ENCODE measurements at regions not wholly inside any gene's neighbourhood (a gene's known extent, or its start where the extent isn't known, plus 50 kb on each side); places are given as distances from the start of the nearest gene placed in this dataset.
A peak's percentile ranks its signal among the peaks of the same experiment; 100 is the strongest.

- no peak for DNase-seq
Observed at GRCh38 chr18:60445341-60445740, 72.8 kb upstream of the MC4R start.

- peak; percentile 49 for DNase-seq
Observed at GRCh38 chr18:60446821-60447220, 74.2 kb upstream of the MC4R start.

GRCh38 chr18:60448487-60449267 lies 76.1 kb upstream of the MC4R start:
- DNase-seq: no peak

- no peak for DNase-seq
Observed at GRCh38 chr18:60452421-60452820, 79.8 kb upstream of the MC4R start.

- no peak for DNase-seq
Observed at GRCh38 chr18:60466677-60467076, 94.1 kb upstream of the MC4R start.

- DNase-seq: no peak
Observed at GRCh38 chr18:60469387-60470100, 97.0 kb upstream of the MC4R start.

- DNase-seq: no peak
Observed at GRCh38 chr18:60471652-60472051, 99.1 kb upstream of the MC4R start.

GRCh38 chr18:60485201-60485600 lies 112.6 kb upstream of the MC4R start:
- DNase-seq: no peak

- no peak for DNase-seq
Observed at GRCh38 chr18:60493066-60493465, 120.5 kb upstream of the MC4R start.

- no peak for DNase-seq
Observed at GRCh38 chr18:60499675-60500074, 127.1 kb upstream of the MC4R start.

- DNase-seq: no peak
Observed at GRCh38 chr18:60500960-60501359, 128.4 kb upstream of the MC4R start.

- no peak for DNase-seq
Observed at GRCh38 chr18:60502591-60502990, 130.0 kb upstream of the MC4R start.

- no peak for DNase-seq
Observed at GRCh38 chr18:60503199-60503598, 130.6 kb upstream of the MC4R start.

GRCh38 chr18:60506190-60506589 lies 133.6 kb upstream of the MC4R start:
- no peak for DNase-seq

GRCh38 chr18:60506682-60507081 lies 134.1 kb upstream of the MC4R start:
- DNase-seq: peak; percentile 42

GRCh38 chr18:60508108-60508507 lies 135.5 kb upstream of the MC4R start:
- no peak for DNase-seq

GRCh38 chr18:60534538-60534937 lies 162.0 kb upstream of the MC4R start:
- no peak for DNase-seq

- DNase-seq: no peak
Observed at GRCh38 chr18:60537074-60537473, 164.5 kb upstream of the MC4R start.

GRCh38 chr18:60538891-60539290 lies 166.3 kb upstream of the MC4R start:
- no peak for DNase-seq

GRCh38 chr18:60541661-60542060 lies 169.1 kb upstream of the MC4R start:
- DNase-seq: no peak

- no peak for DNase-seq
Observed at GRCh38 chr18:60543646-60544045, 171.1 kb upstream of the MC4R start.

GRCh38 chr18:60549338-60549960 lies 176.9 kb upstream of the MC4R start:
- no peak for DNase-seq

- DNase-seq: no peak
Observed at GRCh38 chr18:60552948-60553347, 180.4 kb upstream of the MC4R start.

GRCh38 chr18:60554967-60555366 lies 182.4 kb upstream of the MC4R start:
- no peak for DNase-seq

Measured in right forelimb (tissue), 1 donor.